NCI-H146 treated with DMSO at 0.1 percent for 48 hours (cell line): ENCODE measurements at regions not wholly inside any gene's neighbourhood (a gene's known extent, or its start where the extent isn't known, plus 50 kb on each side); places are given as distances from the start of the nearest gene placed in this dataset.
"Not testable (repeated sequence)": the region's sequence is repeated elsewhere in the genome, so short reads cannot be mapped to it uniquely, and the experiment has no call there.

ENCODE experiments used
- DNase-seq: peaks from one replicate; lab custom pipeline; 2025; ENCODE audit not compliant: unreplicated experiment; lab: John Stamatoyannopoulos, UW

DNA sequence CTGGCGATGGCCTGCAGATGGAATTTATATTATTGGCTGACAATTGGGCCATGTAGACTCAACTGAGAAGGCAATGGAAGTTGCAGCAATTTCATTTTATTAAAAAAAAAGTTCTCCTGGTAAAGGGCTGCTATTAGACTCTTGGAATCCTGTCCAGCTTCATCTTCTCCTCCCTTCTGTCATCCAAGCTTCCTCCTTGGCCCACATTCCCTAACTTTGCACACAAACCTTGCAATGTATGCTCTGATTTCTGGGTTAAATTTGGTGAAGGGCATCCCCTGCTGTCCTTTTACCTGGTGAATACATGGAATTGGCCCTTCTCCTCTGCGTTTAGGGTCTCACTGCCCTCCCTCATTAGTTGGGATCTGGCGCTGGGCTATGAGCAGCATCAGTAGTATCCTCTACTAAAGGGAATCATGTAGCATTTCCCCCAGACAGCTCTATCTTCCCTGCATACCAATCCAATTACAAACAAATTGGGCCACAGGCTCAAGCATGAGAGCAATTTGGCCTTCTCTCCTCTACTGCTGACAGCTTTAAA, 336.9 kb downstream of the BMP4 start:
- no peak for DNase-seq

- not testable (repeated sequence) for DNase-seq
These were observed 340.1 kb downstream of the BMP4 start for GRCh38 chr14:53616536-53616935.

GRCh38 chr14:53615252-53615651, 341.4 kb downstream of the BMP4 start:
- no peak for DNase-seq

DNA sequence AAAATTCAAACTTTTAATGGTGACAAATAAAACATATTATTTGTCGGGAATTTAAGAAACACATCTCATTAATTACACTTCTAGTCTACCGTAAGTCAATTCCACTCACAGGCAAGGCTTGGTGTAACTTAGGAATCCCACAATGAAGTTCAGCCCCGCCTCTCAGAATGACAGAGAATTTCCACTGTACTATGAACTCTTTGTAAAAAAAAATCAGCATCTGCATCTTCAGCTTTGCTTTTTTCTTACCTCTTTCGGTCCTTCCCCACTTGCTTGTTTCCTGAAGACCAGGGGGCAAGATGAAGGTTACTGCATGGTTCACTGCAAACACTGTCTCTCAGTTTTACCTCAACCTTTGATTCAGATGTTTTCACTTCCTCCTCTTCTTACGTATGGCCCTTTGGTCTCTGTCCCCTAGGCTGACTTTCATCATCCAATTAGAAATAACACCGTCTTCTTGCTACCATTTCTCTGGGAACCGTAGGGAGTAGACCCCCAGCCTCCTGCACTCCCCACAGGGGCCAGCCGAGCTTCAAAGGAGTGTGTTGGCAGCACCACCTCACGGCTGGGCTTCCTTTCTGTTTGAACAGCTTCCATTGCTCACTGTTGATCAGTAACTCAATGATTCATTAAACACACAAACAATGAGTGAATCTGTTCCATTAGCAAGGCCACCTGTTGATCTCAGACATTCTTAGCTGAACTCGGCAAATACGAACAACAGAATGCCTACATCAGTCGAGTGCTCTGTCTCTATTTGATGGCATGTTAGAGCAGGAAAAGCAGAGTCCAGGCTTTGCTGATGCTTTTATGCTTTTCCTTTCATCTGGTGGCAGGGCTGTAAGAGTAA, 343.0 kb downstream of the BMP4 start:
- no peak for DNase-seq

- no peak for DNase-seq
These were observed 345.7 kb downstream of the BMP4 start for GRCh38 chr14:53610947-53611346.

DNA sequence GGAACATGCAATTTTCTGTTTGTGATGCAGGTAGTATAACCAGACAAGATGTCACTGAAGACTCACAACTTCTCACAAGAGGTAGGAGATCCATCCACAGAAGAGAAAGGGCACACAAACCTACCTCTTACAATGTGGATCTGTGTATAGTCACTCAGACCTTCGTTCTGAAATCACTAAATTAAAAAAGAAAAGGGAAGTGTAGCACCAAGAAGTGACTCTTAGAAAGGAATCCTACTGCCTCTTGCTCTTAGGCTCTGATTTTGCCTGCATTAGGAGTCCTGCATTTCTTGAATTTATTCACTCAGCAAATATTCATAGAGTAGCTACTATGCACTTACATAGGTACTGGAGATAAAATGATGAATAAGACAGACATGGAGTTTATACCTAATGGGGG, 347.6 kb downstream of the BMP4 start:
- no peak for DNase-seq

- DNase-seq, result no peak
These were observed 348.3 kb downstream of the BMP4 start for GRCh38 chr14:53608369-53608768.

DNA sequence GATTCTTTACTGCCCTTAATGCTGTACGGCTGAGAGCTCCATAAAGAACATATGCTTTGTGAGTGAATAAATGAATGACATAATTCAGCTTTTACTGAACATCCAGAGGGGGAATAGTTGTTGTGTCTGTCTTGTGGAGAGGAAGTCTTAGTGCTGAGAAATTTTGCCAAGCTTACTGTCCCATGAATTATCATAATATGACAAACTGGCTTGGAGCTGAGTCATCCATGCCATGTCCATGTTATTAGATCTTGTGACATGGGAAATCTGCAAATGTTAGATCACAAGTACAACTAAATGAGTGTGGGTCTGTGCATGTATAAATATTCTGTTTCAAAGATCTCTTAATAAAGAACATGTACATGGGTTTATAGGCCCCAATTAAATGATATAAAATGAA, 350.4 kb downstream of the BMP4 start:
- DNase-seq, result no peak

- DNase-seq, result no peak
These were observed 351.1 kb downstream of the BMP4 start for GRCh38 chr14:53605562-53605961.

- no peak for DNase-seq
These were observed 352.6 kb downstream of the BMP4 start for GRCh38 chr14:53603994-53604393.

GRCh38 chr14:53601409-53601808, 355.2 kb downstream of the BMP4 start:
- no peak for DNase-seq

DNA sequence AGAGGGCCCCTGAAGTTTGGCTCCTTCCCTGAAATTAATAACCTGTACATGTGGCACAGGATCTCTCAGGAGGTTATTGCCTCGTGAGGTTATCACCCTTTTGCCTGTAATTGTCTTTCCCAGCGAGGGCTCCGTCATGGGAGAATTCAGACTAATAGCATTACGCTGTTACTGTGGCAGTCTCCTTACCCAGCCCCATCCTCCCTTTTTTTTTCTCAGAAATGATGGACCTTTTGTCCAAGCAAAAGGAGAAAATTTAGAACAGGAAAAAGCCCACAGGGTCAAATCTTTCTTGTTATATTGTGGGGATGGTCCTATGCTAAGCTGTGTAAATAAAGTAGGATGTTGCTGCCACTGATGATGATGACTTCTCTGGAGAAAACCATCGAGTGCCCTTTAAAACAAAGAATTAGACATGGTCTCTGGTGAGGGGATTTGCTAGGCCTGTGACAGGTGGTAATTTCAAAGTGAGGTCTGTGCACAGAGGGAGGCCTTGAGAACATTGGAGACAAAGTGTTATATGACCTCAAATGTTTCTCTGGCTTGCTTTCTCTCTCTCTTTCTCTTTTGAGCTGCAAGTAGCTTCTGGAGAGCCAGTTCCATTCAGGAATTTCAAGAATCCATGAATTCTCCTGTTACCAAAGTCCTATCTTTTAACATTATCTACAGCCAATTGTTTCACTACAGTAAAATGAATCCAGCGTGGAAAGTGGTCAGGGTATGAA, 357.2 kb downstream of the BMP4 start:
- no peak for DNase-seq

DNA sequence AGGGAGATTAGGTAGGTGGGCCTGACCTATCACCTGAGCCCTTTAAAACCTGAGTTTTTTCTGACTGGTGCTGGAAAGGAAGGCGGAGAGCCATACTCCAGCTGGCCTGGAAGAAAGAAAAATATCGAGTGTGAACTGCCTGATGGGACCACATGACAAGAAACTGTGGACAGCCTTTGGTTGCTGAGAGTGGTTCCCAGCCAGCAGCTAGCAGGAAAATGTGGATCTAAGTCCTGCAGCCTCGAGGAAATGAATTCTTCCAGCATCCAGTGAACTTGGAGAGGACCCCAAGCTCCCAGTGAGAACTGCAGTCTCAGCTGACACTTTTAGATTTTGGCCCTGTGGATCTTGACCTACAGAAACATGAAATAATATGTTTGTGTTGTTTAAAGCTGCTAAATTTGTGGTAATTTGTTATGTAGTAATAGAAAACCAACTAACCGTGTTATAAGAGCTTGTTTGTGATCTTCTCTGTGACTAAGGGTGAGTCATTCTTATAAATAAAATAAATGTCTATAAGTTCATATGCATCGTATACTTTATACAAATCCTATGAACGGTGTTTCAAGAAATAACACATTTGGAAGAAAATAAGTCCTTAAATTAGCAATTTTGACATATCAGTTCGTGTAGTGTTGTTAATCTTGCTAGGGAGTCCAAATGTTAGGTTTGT, 359.6 kb downstream of the BMP4 start:
- no peak for DNase-seq

DNA sequence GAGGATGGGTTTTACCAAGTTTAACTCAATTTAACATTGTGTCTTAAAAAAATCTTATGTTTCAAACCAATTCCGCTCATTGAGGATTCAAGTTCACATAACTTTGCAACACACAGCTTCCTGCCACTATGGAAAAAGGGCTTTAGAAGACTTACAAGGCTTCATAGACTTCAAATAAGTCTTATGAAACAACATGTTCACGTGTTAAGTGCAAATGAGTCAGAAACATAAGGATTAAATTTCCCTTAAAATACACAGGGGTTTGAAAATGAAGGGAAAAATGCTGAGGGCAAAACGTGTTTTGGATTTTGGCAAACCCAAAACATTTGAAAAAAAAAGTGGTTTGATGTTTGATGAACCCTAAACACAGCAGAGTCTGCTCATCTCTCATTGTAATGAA, 364.8 kb downstream of the BMP4 start:
- no peak for DNase-seq

DNA sequence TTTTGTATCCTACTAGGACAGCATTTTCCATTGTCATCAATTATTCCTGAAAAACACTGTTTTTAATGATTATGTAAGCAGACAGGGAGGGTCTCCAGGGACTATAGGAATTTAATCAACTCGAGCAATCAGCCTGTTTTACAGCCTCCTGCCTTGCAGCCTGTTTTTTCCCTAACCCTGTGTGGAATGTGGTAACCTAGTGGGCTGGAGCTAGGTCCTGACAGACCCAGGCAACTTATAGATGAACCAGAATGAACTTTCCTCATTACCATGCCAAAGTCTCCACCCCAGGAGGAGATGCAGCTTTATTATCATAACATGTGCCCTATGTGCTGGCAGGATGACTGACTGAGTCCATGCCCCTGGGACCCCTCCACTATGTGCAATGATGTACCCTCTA, 375.1 kb downstream of the BMP4 start:
- DNase-seq, result no peak

- no peak for DNase-seq
These were observed 384.8 kb downstream of the BMP4 start for GRCh38 chr14:53571641-53572328.

- DNase-seq, result no peak
These were observed 385.9 kb downstream of the BMP4 start for GRCh38 chr14:53570411-53571387.

DNA sequence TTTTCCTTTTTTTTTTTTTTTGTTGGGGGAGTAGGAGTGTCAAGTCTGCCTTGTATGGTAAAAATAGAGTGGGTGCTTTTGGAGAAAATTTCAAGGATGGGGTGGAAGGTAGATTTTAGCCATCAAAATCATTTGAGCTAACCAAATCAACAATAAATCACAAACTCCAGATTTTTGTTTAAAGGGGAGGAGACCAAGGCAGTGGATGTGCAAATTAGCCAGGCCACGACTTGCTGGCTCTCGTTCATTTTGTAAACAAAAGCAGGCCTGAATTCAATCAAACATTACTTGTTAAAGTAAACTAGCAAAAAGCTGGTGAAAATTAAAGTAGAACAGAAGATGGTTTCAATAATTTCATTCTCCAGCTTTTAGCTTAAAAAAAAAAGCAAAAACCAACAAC, 387.2 kb downstream of the BMP4 start:
- DNase-seq, result no peak

DNA sequence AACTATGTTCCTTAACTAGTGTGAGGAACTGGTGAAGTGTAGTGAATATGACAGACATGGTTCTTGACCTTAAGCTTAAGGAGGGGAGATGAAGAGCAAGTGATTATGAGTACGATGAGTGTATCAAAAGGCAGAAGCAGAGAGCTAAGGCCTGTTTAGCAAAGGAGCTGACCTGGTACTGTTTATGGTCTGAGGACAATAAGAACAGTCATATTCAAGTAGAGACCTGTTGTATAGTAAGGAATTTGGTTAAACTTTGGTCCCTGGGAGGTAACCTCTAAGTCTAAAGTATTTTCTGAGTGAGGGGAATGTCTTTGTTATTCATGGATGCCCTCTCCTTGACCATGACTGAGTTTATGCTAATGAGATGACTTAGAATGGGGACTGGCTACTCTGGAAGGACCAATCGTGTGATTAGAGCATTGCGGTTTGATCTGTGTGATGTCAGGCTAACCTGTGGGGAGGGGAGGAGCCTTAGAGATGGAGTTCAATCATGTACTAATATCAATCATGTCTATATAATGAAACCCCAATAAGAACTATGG, 389.3 kb downstream of the BMP4 start:
- DNase-seq, result no peak

GRCh38 chr14:53564870-53565269, 391.8 kb downstream of the BMP4 start:
- no peak for DNase-seq
